ENCODE measurements at regions not wholly inside any gene's neighbourhood (a gene's known extent, or its start where the extent isn't known, plus 50 kb on each side); places are given as distances from the start of the nearest gene placed in this dataset.

DNA sequence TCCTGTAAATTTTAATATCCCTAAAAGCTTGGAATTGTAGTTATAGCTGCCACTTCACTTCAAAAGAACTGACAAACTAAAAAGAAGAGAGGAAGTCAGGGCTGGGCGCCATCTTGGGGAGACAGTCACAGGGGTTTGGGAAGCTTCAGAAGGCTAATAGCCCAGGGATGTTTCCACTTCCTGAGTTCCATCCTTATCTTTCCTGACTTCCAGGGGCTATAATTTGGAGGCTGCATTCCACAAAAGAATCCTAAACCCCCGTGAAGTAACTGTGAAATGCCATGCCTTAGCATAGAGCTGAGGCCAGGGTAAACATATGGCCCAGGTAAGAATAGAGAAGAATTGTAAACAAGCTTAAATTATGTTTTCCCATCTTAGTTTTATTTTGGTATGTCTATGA, 75.4 kb upstream of the LPAR1 start:
- ChIA-PET RAD21 (ENCODE audit: low non-redundant PET in 1 of 2, low total read pairs in 2 of 2, uncharacterized antibody in 2 of 2, unreplicated experiment in 2 of 2) (no interaction called here), POLR2A (no interaction called here), CTCF (no interaction called here)
- H3K27me3 ChIP-seq (ENCODE audit: insufficient read depth, low read length): no peaks in the 10 kb centered on the region
- DNase-seq (ENCODE audit: low read depth, low spot score) (no peak), ATAC-seq (no peak)
- no TSS peak for BruUV-seq (replicated peaks)
- no peak overlapping the region for H3K4me2 ChIP-seq (ENCODE audit: low read length)
- TF ChIP-seq CBX3 (IDR thresholded peaks at IDR 0.05; ENCODE audit: low read depth) (no peak), EZH2 (IDR thresholded peaks at IDR 0.05) (no peak), EGR1 (IDR thresholded peaks at IDR 0.05; ENCODE audit: low read depth) (no peak), CEBPB (IDR thresholded peaks at IDR 0.05; ENCODE audit: low read depth) (no peak), POLR2AphosphoS5 (IDR thresholded peaks at IDR 0.05; ENCODE audit: low read depth, low read length) (no peak), SIN3A (IDR thresholded peaks at IDR 0.05; ENCODE audit: low read depth) (no peak), RAD21 (IDR thresholded peaks at IDR 0.05; ENCODE audit: low read depth) (no peak), JUND (IDR thresholded peaks at IDR 0.05) (no peak), FOSL1 (IDR thresholded peaks at IDR 0.05; ENCODE audit: low read depth) (no peak), ELF1 (IDR thresholded peaks at IDR 0.05; ENCODE audit: borderline replicate concordance, low read depth) (no peak), YY1 (IDR thresholded peaks at IDR 0.05; ENCODE audit: extremely low read depth, insufficient replicate concordance, low read depth, low read length) (no peak)
- TF ChIP-seq, protein P1, sequence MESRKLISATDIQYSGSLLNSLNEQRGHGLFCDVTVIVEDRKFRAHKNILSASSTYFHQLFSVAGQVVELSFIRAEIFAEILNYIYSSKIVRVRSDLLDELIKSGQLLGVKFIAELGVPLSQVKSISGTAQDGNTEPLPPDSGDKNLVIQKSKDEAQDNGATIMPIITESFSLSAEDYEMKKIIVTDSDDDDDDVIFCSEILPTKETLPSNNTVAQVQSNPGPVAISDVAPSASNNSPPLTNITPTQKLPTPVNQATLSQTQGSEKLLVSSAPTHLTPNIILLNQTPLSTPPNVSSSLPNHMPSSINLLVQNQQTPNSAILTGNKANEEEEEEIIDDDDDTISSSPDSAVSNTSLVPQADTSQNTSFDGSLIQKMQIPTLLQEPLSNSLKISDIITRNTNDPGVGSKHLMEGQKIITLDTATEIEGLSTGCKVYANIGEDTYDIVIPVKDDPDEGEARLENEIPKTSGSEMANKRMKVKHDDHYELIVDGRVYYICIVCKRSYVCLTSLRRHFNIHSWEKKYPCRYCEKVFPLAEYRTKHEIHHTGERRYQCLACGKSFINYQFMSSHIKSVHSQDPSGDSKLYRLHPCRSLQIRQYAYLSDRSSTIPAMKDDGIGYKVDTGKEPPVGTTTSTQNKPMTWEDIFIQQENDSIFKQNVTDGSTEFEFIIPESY (IDR thresholded peaks at IDR 0.05; ENCODE audit: extremely low read depth, insufficient replicate concordance, low read length): no peak
- intact Hi-C loops (cut with micrococcal nuclease): no loop called here
- H4K20me1 ChIP-seq (ENCODE audit: insufficient read depth): no peaks in the 10 kb centered on the region
- H3K9me2 ChIP-seq (ENCODE audit: insufficient read depth): no peaks in the 10 kb centered on the region
- H3K79me2 ChIP-seq (ENCODE audit: insufficient read depth, low read length): no peaks in the 10 kb centered on the region
- H3K27ac ChIP-seq (ENCODE audit: low read depth, low read length): no peak overlapping the region
- H3K4me1 ChIP-seq (ENCODE audit: control insufficient read depth in 1 of 2, insufficient read depth in 2 of 2, low read length in 2 of 2): no peaks in the 10 kb centered on the region
- no peak overlapping the region for H3K9ac ChIP-seq (ENCODE audit: low read length)
- H3K9me3 ChIP-seq (ENCODE audit: control insufficient read depth in 1 of 2, insufficient read depth in 1 of 2, low read depth in 1 of 2, low read length in 2 of 2): no peaks in the 10 kb centered on the region
- no peak overlapping the region for H2AFZ ChIP-seq (ENCODE audit: low read depth, low read length, poor library complexity, severe bottlenecking)
- no peaks in the 10 kb centered on the region for H3K36me3 ChIP-seq (ENCODE audit: control insufficient read depth in 1 of 2, insufficient read depth in 2 of 2, low read length in 2 of 2)
- H3K4me3 ChIP-seq (replicated peaks in 1 of 2; ENCODE audit: low read depth in 1 of 2, low read length in 2 of 2): no peak overlapping the region

Measured in HCT116 (cell line).